Neuronal stem cell (in vitro differentiated cells): ENCODE measurements at regions not wholly inside any gene's neighbourhood (a gene's known extent, or its start where the extent isn't known, plus 50 kb on each side); places are given as distances from the start of the nearest gene placed in this dataset.

Source experiments
- DNase-seq: peaks from one replicate; pipeline ENCODE4 v3.0.0-alpha.2; 2013; ENCODE audit warnings: low spot score
- H2AFZ ChIP-seq: one replicate; pipeline ENCODE4 v1.6.1; 2013; ENCODE audit warnings: mild to moderate bottlenecking, low read length, inconsistent platforms
- H2AK5ac ChIP-seq: 2 replicates; pipeline ENCODE4 v1.6.1; 2013; ENCODE audit warnings: low read depth, mild to moderate bottlenecking, inconsistent platforms, low read length, moderate library complexity, mixed read lengths
- H2BK120ac ChIP-seq: 2 replicates; pipeline ENCODE4 v1.6.1; 2013; ENCODE audit warnings: low read depth, mild to moderate bottlenecking, inconsistent platforms, low read length, moderate library complexity, mixed read lengths
- H2BK12ac ChIP-seq: one replicate; pipeline ENCODE4 v1.6.1; 2013; ENCODE audit warnings: low read length, inconsistent platforms
- H2BK15ac ChIP-seq: 2 replicates; pipeline ENCODE4 v1.6.1; 2013; ENCODE audit warnings: mild to moderate bottlenecking, low read length, inconsistent platforms, mixed read lengths
- H2BK5ac ChIP-seq: one replicate; pipeline ENCODE4 v1.6.1; 2013; ENCODE audit warnings: inconsistent platforms, mild to moderate bottlenecking, low read length, moderate library complexity
- H3K14ac ChIP-seq: one replicate; pipeline ENCODE4 v1.6.1; 2013; ENCODE audit warnings: low read length, inconsistent platforms
- H3K18ac ChIP-seq: 2 replicates; pipeline ENCODE4 v1.6.1; 2013; ENCODE audit warnings: low read length, inconsistent platforms
- H3K23ac ChIP-seq: 2 replicates; pipeline ENCODE4 v1.6.1; 2013; ENCODE audit warnings: low read depth, mild to moderate bottlenecking, mixed read lengths, low read length, inconsistent platforms; ENCODE audit not compliant: poor library complexity
- H3K27ac ChIP-seq: replicated peaks from 3 replicates; pipeline ENCODE4 v1.5.1; 2013; ENCODE audit warnings: low read length, inconsistent platforms
- H3K27me3 ChIP-seq, 3 experiments: 2 replicates each; pipeline ENCODE4 v1.6.1; 2013; ENCODE audit warnings: low read length in 3 of 3, mild to moderate bottlenecking in 2 of 3, inconsistent platforms in 1 of 3, low read depth in 1 of 3, mixed read lengths in 1 of 3, moderate library complexity in 1 of 3; ENCODE audit not compliant: control insufficient read depth in 3 of 3, insufficient read depth in 3 of 3
- H3K36me3 ChIP-seq, 2 donors: replicated peaks in 1 of 2; 2 replicates each; pipeline ENCODE4 v1.6.1; 2013; ENCODE audit warnings: low read length in 2 of 2; ENCODE audit not compliant: control insufficient read depth in 2 of 2, insufficient read depth in 2 of 2
- H3K4ac ChIP-seq: 2 replicates; pipeline ENCODE4 v1.6.1; 2013; ENCODE audit warnings: inconsistent platforms, mild to moderate bottlenecking, low read length, moderate library complexity
- H3K4me1 ChIP-seq, 2 donors: 1 replicate in 1 of 2; 2 replicates in 1 of 2; pipeline ENCODE4 v1.6.1; 2013; ENCODE audit warnings: low read length in 2 of 2, low read depth in 1 of 2; ENCODE audit not compliant: control insufficient read depth in 2 of 2, insufficient read depth in 1 of 2
- H3K4me2 ChIP-seq: one replicate; pipeline ENCODE4 v1.6.1; 2013; ENCODE audit warnings: mild to moderate bottlenecking, low read length, inconsistent platforms; ENCODE audit not compliant: insufficient read depth, poor library complexity, severe bottlenecking
- H3K4me3 ChIP-seq, 2 donors: 2 replicates each; pipeline ENCODE4 v1.5.1; 2013; ENCODE audit warnings: low read length in 2 of 2, mild to moderate bottlenecking in 2 of 2, inconsistent platforms in 1 of 2, moderate library complexity in 1 of 2
- H3K79me1 ChIP-seq: one replicate; pipeline ENCODE4 v1.6.1; 2013; ENCODE audit warnings: low read depth, mild to moderate bottlenecking, inconsistent platforms, low read length, moderate library complexity
- H3K9ac ChIP-seq: one replicate; pipeline ENCODE4 v1.6.1; 2013; ENCODE audit warnings: mild to moderate bottlenecking, low read depth, low read length, inconsistent platforms; ENCODE audit not compliant: poor library complexity
- H3K9me3 ChIP-seq, 2 donors: replicated peaks in 1 of 2; 2 replicates each; pipeline versions ENCODE3 to v1.6.1; 2013; ENCODE audit warnings: low read length in 2 of 2, mild to moderate bottlenecking in 2 of 2, inconsistent platforms in 1 of 2, low read depth in 1 of 2, mixed read lengths in 1 of 2, moderate library complexity in 1 of 2; ENCODE audit not compliant: control insufficient read depth in 2 of 2, insufficient read depth in 1 of 2
- H4K8ac ChIP-seq: one replicate; pipeline ENCODE4 v1.6.1; 2013; ENCODE audit warnings: low read depth, mild to moderate bottlenecking, inconsistent platforms, low read length, moderate library complexity
- H4K91ac ChIP-seq: one replicate; pipeline ENCODE4 v1.6.1; 2013; ENCODE audit warnings: low read length, low read depth, mild to moderate bottlenecking, inconsistent platforms; ENCODE audit not compliant: poor library complexity
- WGBS, 2 donors: extraction: QIAGEN DNeasy Blood & Tissue Kit; methylation state at CpG; one replicate each; pipeline ENCODE4 v1.1.7; 2013; ENCODE audit warnings: missing lambda C conversion rate in 2 of 2, mixed read lengths in 1 of 2; ENCODE audit not compliant: insufficient read length in 2 of 2, insufficient replicate concordance in 1 of 2; ENCODE audit errors: extremely low coverage in 2 of 2; 5-methylcytosine and 5-hydroxymethylcytosine counted together

- no peak for DNase-seq
- Histone ChIP-seq H2BK120ac (no peak overlapping the region), H2BK15ac (no peak overlapping the region), H3K9me3 (no peaks in the 10 kb centered on the region), H3K14ac (no peak overlapping the region), H3K4ac (no peak overlapping the region), H3K4me3 (no peak overlapping the region), H2BK12ac (no peak overlapping the region), H2AK5ac (no peak overlapping the region), H3K79me1 (no peaks in the 10 kb centered on the region), H3K4me2 (no peak overlapping the region), H3K36me3 (no peaks in the 10 kb centered on the region), H4K8ac (no peak overlapping the region), H4K91ac (no peak overlapping the region), H3K9ac (no peak overlapping the region), H3K27ac (no peak overlapping the region), H3K4me1 (no peaks in the 10 kb centered on the region), H2BK5ac (no peak overlapping the region), H3K27me3 (no peaks in the 10 kb centered on the region), H3K23ac (no peak overlapping the region), H2AFZ (no peak overlapping the region), H3K18ac (peak overlapping the region; percentile 21)
- no CpG with 5 or more reads among the region's 8 CpGs for WGBS, 2 donors
Measured at GRCh38 chr13:107367258-107367657, 799.3 kb upstream of the ARGLU1 start.

DNA sequence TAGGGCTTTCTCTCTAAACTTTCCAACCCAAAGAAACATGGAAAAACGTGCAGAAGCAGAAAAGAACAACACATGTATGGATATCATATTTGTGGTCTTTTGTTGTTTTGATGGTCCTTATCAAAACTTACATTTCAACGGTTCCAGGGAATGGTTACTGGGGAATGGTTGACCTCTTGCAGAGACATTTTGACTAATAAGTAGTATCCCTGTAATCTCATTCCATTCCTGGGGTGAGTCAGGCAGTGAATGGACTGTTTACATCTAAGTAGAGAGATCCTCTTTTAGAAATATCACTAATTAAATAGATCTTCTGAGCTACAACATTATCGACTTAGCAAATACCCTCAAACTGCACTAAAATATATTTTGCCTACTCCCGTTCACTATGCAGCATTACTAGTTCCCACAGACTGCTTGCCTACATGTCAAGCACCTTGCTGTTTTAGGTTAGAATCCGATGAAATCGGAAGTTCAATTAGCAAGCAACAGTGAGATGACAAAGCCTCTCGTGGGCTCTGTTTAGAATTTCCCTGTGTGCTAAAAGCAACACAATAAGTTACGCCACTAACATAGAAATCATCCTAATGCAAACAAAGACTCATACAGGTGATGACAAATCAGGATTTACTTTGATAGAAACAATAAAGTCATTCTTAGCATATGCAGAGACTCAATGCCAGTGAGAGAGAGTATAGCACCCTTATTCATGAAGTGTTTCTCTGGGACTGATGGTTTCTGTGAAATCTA lies 797.7 kb upstream of the ARGLU1 start:
- H3K23ac ChIP-seq: no peak overlapping the region
- no peak overlapping the region for H3K4me2 ChIP-seq
- H2BK120ac ChIP-seq: no peak overlapping the region
- no peak overlapping the region for H2BK12ac ChIP-seq
- H3K9me3 ChIP-seq: no peaks in the 10 kb centered on the region
- H3K14ac ChIP-seq: no peak overlapping the region
- no peak overlapping the region for H3K4me3 ChIP-seq
- H2AFZ ChIP-seq: no peak overlapping the region
- no peak overlapping the region for H3K18ac ChIP-seq
- no peaks in the 10 kb centered on the region for H3K4me1 ChIP-seq
- H3K27ac ChIP-seq: no peak overlapping the region
- no CpG with 5 or more reads among the region's 8 CpGs for WGBS, 2 donors
- no peak overlapping the region for H4K91ac ChIP-seq
- no peak for DNase-seq
- no peak overlapping the region for H2BK5ac ChIP-seq
- H3K9ac ChIP-seq: no peak overlapping the region
- H3K27me3 ChIP-seq: no peaks in the 10 kb centered on the region
- no peaks in the 10 kb centered on the region for H3K36me3 ChIP-seq
- H3K4ac ChIP-seq: no peak overlapping the region
- no peak overlapping the region for H4K8ac ChIP-seq
- H2AK5ac ChIP-seq: no peak overlapping the region
- H3K79me1 ChIP-seq: no peaks in the 10 kb centered on the region
- no peak overlapping the region for H2BK15ac ChIP-seq

- Histone ChIP-seq H2AK5ac (no peak overlapping the region), H2BK12ac (no peak overlapping the region), H3K9me3 (no peaks in the 10 kb centered on the region), H3K4me3 (no peak overlapping the region), H3K79me1 (no peaks in the 10 kb centered on the region), H3K27me3 (no peaks in the 10 kb centered on the region), H4K91ac (no peak overlapping the region), H3K18ac (no peak overlapping the region), H3K9ac (no peak overlapping the region), H3K14ac (no peak overlapping the region), H3K23ac (no peak overlapping the region), H3K36me3 (no peaks in the 10 kb centered on the region), H3K4ac (no peak overlapping the region), H3K27ac (no peak overlapping the region), H2BK15ac (no peak overlapping the region), H2BK5ac (no peak overlapping the region), H3K4me2 (no peak overlapping the region), H3K4me1 (no peaks in the 10 kb centered on the region), H4K8ac (no peak overlapping the region), H2AFZ (no peak overlapping the region), H2BK120ac (no peak overlapping the region)
- no peak for DNase-seq
- no CpG with 5 or more reads among the region's 1 CpG for WGBS, 2 donors
Measured at GRCh38 chr13:107364658-107365057, 796.7 kb upstream of the ARGLU1 start.

- H4K91ac ChIP-seq: no peak overlapping the region
- DNase-seq: no peak
- no CpG with 5 or more reads among the region's 5 CpGs for WGBS, 2 donors
- no peak overlapping the region for H3K4me2 ChIP-seq
- H4K8ac ChIP-seq: no peak overlapping the region
- no peak overlapping the region for H2BK120ac ChIP-seq
- no peaks in the 10 kb centered on the region for H3K79me1 ChIP-seq
- H3K23ac ChIP-seq: no peak overlapping the region
- no peak overlapping the region for H2BK5ac ChIP-seq
- H2AK5ac ChIP-seq: no peak overlapping the region
- no peak overlapping the region for H2BK12ac ChIP-seq
- H3K27me3 ChIP-seq: no peaks in the 10 kb centered on the region
- H3K18ac ChIP-seq: no peak overlapping the region
- H3K9me3 ChIP-seq: no peaks in the 10 kb centered on the region
- H3K4ac ChIP-seq: no peak overlapping the region
- no peak overlapping the region for H3K9ac ChIP-seq
- no peak overlapping the region for H2BK15ac ChIP-seq
- no peaks in the 10 kb centered on the region for H3K36me3 ChIP-seq
- no peaks in the 10 kb centered on the region for H3K4me1 ChIP-seq
- no peak overlapping the region for H3K4me3 ChIP-seq
- H2AFZ ChIP-seq: no peak overlapping the region
- no peak overlapping the region for H3K27ac ChIP-seq
- no peak overlapping the region for H3K14ac ChIP-seq
Measured at GRCh38 chr13:107361666-107362065, 793.7 kb upstream of the ARGLU1 start.
